A673 (cell line): ENCODE measurements at regions not wholly inside any gene's neighbourhood (a gene's known extent, or its start where the extent isn't known, plus 50 kb on each side); places are given as distances from the start of the nearest gene placed in this dataset.

ENCODE experiments used
- BruUV-seq: library from RNA; stranded (reverse); fragments of 400-500 nt; replicated peaks from 2 replicates; lab custom pipeline; 2021; lab: Mats Ljungman, UMichigan
- CTCF ChIA-PET: fragments of 300-600 bp; sonication (Branson Sonifier 250); formaldehyde crosslinking; loops from one replicate; lab custom pipeline; 2022; ENCODE audit warnings: antibody characterized with exemption; lab: Charles Lee
- POLR2A ChIA-PET: fragments of 300-600 bp; sonication (Branson Sonifier 250); formaldehyde crosslinking; loops from one replicate; lab custom pipeline; 2022; ENCODE audit warnings: antibody characterized with exemption; ENCODE audit not compliant: low non-redundant PET; lab: Charles Lee
- DNase-seq: peaks from one replicate; pipeline ENCODE4 v3.0.0-alpha.2; 2015; ENCODE audit warnings: low spot score
- H3K27ac ChIP-seq: fragments of 200-600 bp; sonication (generic); 2 replicates; pipeline ENCODE4 v1.5.1; 2016; ENCODE audit warnings: mixed run types, low read depth, mild to moderate bottlenecking, mixed read lengths, antibody characterized with exemption, low read length; ENCODE audit not compliant: poor library complexity, severe bottlenecking
- H3K27me3 ChIP-seq: fragments of 200-600 bp; sonication (generic); replicated peaks from 2 replicates; pipeline ENCODE4 v1.6.1; 2017; ENCODE audit warnings: mixed run types, low read depth, mild to moderate bottlenecking, mixed read lengths, antibody characterized with exemption, low read length; ENCODE audit not compliant: insufficient read depth, poor library complexity
- H3K36me3 ChIP-seq: fragments of 200-600 bp; sonication (generic); 2 replicates; pipeline ENCODE4 v1.6.1; 2016; ENCODE audit warnings: mixed run types, mild to moderate bottlenecking, mixed read lengths, antibody characterized with exemption, low read length; ENCODE audit not compliant: insufficient read depth, poor library complexity, severe bottlenecking
- H3K4me1 ChIP-seq: fragments of 200-600 bp; sonication (generic); 2 replicates; pipeline ENCODE4 v1.6.1; 2017; ENCODE audit warnings: mixed run types, mild to moderate bottlenecking, mixed read lengths, antibody characterized with exemption, low read length; ENCODE audit not compliant: insufficient read depth, poor library complexity, severe bottlenecking
- H3K4me3 ChIP-seq: fragments of 200-600 bp; sonication (generic); 2 replicates; pipeline ENCODE4 v1.5.1; 2016; ENCODE audit warnings: low read depth, mixed run types, mild to moderate bottlenecking, mixed read lengths, low read length; ENCODE audit not compliant: poor library complexity, severe bottlenecking
- H3K9me3 ChIP-seq: fragments of 200-600 bp; sonication (generic); 2 replicates; pipeline ENCODE4 v1.6.1; 2016; ENCODE audit warnings: mixed run types, low read depth, mild to moderate bottlenecking, mixed read lengths, antibody characterized with exemption, low read length; ENCODE audit not compliant: poor library complexity, severe bottlenecking
- EZH2 ChIP-seq: fragments of 200-600 bp; sonication (generic); IDR thresholded peaks from 2 replicates; pipeline ENCODE4 v1.6.1; 2017; ENCODE audit warnings: borderline replicate concordance, low read depth, mild to moderate bottlenecking, mixed read lengths, antibody characterized with exemption, low read length; ENCODE audit not compliant: poor library complexity, severe bottlenecking
- intact Hi-C: fragments of 100-400 bp; cut with micrococcal nuclease; formaldehyde crosslinking; loops from one replicate; pipeline ENCODE4 v1.10.0; 2022; ENCODE audit not compliant: unreplicated experiment
- TF ChIP-seq, protein P1 (sequence below): fragments of 300-800, 200-600 bp; sonication (generic); conservative IDR thresholded peaks from 2 replicates; pipeline ENCODE4 v1.5.1; 2017; ENCODE audit warnings: low read depth, mild to moderate bottlenecking, antibody characterized with exemption, low read length, moderate library complexity, mixed read lengths

DNA sequence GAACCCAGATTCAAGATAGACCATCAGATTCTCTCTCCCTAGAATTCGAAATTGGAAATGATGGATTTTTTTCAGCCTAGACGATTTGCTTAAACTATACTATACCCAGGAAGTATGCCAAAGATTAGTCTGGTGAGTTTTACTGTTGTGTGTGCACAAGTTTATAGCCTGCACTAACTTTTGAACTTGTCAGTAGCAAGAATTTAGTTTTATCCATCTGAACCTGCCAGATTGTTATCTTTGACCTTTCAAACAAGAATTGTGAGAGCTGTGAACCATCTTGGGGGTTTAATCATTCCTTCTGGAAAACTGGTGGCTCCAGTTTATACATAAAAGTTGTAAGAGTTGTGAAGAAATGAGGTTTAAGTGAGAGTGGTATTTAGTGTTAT lies 243.5 kb upstream of the DAAM1 start:
- no TSS peak for BruUV-seq
- no peak for DNase-seq

GRCh38 chr14:58946431-58946830 lies 242.0 kb upstream of the DAAM1 start:
- Histone ChIP-seq H3K27ac (no peak overlapping the region), H3K9me3 (peaks cover 8% of the 10 kb centered on the region), H3K36me3 (no peaks in the 10 kb centered on the region), H3K4me1 (no peaks in the 10 kb centered on the region), H3K4me3 (no peak overlapping the region), H3K27me3 (no peaks in the 10 kb centered on the region)
- no peak for TF ChIP-seq EZH2
- TF ChIP-seq, protein P1, sequence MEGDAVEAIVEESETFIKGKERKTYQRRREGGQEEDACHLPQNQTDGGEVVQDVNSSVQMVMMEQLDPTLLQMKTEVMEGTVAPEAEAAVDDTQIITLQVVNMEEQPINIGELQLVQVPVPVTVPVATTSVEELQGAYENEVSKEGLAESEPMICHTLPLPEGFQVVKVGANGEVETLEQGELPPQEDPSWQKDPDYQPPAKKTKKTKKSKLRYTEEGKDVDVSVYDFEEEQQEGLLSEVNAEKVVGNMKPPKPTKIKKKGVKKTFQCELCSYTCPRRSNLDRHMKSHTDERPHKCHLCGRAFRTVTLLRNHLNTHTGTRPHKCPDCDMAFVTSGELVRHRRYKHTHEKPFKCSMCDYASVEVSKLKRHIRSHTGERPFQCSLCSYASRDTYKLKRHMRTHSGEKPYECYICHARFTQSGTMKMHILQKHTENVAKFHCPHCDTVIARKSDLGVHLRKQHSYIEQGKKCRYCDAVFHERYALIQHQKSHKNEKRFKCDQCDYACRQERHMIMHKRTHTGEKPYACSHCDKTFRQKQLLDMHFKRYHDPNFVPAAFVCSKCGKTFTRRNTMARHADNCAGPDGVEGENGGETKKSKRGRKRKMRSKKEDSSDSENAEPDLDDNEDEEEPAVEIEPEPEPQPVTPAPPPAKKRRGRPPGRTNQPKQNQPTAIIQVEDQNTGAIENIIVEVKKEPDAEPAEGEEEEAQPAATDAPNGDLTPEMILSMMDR: no peak
- POLR2A ChIA-PET: no interaction called here
- BruUV-seq: no TSS peak
- CTCF ChIA-PET: no interaction called here
- intact Hi-C loops: no loop called here
- DNase-seq: no peak

More for the DNA sequence above, 243.5 kb upstream of the DAAM1 start:
- no peak for TF ChIP-seq EZH2
- TF ChIP-seq, protein P1: no peak
- intact Hi-C loops: no loop called here
- no peaks in the 10 kb centered on the region for H3K4me1 ChIP-seq
- H3K4me3 ChIP-seq: no peak overlapping the region
- no peak overlapping the region for H3K27ac ChIP-seq
- H3K36me3 ChIP-seq: no peaks in the 10 kb centered on the region
- no peaks in the 10 kb centered on the region for H3K27me3 ChIP-seq
- no peaks in the 10 kb centered on the region for H3K9me3 ChIP-seq
- CTCF ChIA-PET: no interaction called here
- POLR2A ChIA-PET: no interaction called here

DNA sequence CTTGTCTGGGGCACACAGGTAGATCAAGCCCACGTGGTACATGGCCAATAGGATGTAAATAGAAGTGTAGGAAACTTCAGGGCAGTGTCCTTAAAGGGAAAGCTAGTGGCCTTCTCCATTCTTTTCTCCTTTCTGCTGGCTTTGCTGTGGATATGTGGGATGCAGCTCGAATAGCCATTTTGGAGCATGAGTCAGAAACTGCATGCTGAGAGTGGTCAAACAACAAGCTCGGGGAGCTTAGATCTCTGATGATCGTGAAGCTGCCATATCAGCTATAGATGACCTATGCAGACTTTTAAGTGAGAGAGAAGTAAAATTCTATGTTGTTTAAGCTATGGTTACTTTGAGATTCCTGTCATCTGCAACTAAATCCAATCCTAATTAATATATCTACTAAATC lies 241.3 kb upstream of the DAAM1 start:
- H3K4me3 ChIP-seq: no peak overlapping the region
- H3K36me3 ChIP-seq: no peaks in the 10 kb centered on the region
- intact Hi-C loops: no loop called here
- no peak overlapping the region for H3K27ac ChIP-seq
- no peak for DNase-seq
- H3K4me1 ChIP-seq: no peaks in the 10 kb centered on the region
- H3K27me3 ChIP-seq: no peaks in the 10 kb centered on the region
- CTCF ChIA-PET: no interaction called here
- POLR2A ChIA-PET: no interaction called here
- TF ChIP-seq EZH2: no peak
- TF ChIP-seq, protein P1: no peak
- peaks cover 8% of the 10 kb centered on the region for H3K9me3 ChIP-seq
- no TSS peak for BruUV-seq
